ENCODE measurements at regions not wholly inside any gene's neighbourhood (a gene's known extent, or its start where the extent isn't known, plus 50 kb on each side); places are given as distances from the start of the nearest gene placed in this dataset.
A peak's percentile ranks its signal among the peaks of the same experiment; 100 is the strongest.

DNA sequence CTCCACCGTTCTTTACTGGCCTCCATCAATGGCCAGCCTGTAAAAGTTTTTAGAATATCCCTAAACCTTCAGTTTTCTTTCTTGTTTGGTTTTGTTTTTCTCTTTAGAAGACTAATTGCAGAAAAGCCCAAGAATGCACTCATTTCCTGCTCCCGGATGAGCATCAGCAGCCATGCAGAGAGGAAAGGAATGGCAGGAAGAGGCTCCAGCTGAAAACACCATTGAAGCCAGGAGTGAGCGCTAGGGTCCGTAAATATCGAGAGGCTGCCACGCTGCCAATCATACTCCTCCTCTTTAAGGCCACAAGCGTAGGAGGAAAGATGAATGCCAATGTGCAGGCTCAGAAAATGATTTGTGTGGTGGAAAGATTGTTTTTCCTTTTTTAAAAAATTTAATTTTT, 57.4 kb upstream of the UBE2L5 start:
- no peaks in the 10 kb centered on the region for H3K36me3 ChIP-seq (ENCODE audit: insufficient read depth, low read length, poor library complexity, severe bottlenecking)
- H3K27ac ChIP-seq (ENCODE audit: low read depth, low read length, poor library complexity, severe bottlenecking), result peak overlapping the region; percentile 87
- intact Hi-C loops (cut with micrococcal nuclease; ENCODE audit: unreplicated experiment), result loop anchor here (2.0 kb wide), 1 partner anchor 46 kb away; no protein-coding TSS in a partner anchor
- POLR2A ChIA-PET (ENCODE audit: low non-redundant PET), result no interaction called here
- H3K4me1 ChIP-seq (ENCODE audit: insufficient read depth, low read length, poor library complexity, severe bottlenecking), result peaks cover 47% of the 10 kb centered on the region
- BruUV-seq (replicated peaks), result no TSS peak
- CTCF ChIA-PET, result no interaction called here
- DNase-seq (ENCODE audit: low spot score), result peak; percentile 92
- no peaks in the 10 kb centered on the region for H3K27me3 ChIP-seq (replicated peaks; ENCODE audit: insufficient read depth, low read depth, low read length, poor library complexity)
- H3K4me3 ChIP-seq (ENCODE audit: low read depth, low read length, poor library complexity, severe bottlenecking), result no peak overlapping the region
- no peaks in the 10 kb centered on the region for H3K9me3 ChIP-seq (ENCODE audit: low read depth, low read length, poor library complexity, severe bottlenecking)
- TF ChIP-seq EZH2 (IDR thresholded peaks at IDR 0.05; ENCODE audit: borderline replicate concordance, low read depth, low read length, poor library complexity, severe bottlenecking), result no peak

GRCh38 chr13:30366088-30366487, 56.2 kb upstream of the UBE2L5 start:
- H3K9me3 ChIP-seq (ENCODE audit: low read depth, low read length, poor library complexity, severe bottlenecking), result no peaks in the 10 kb centered on the region
- no peak overlapping the region for H3K4me3 ChIP-seq (ENCODE audit: low read depth, low read length, poor library complexity, severe bottlenecking)
- no peak for DNase-seq (ENCODE audit: low spot score)
- no peaks in the 10 kb centered on the region for H3K36me3 ChIP-seq (ENCODE audit: insufficient read depth, low read length, poor library complexity, severe bottlenecking)
- ChIA-PET POLR2A (ENCODE audit: low non-redundant PET) (no interaction called here), CTCF (no interaction called here)
- peak overlapping the region; percentile 87 for H3K27ac ChIP-seq (ENCODE audit: low read depth, low read length, poor library complexity, severe bottlenecking)
- H3K27me3 ChIP-seq (replicated peaks; ENCODE audit: insufficient read depth, low read depth, low read length, poor library complexity), result no peaks in the 10 kb centered on the region
- BruUV-seq (replicated peaks), result no TSS peak
- no peak for TF ChIP-seq EZH2 (IDR thresholded peaks at IDR 0.05; ENCODE audit: borderline replicate concordance, low read depth, low read length, poor library complexity, severe bottlenecking)
- TF ChIP-seq, protein P1, sequence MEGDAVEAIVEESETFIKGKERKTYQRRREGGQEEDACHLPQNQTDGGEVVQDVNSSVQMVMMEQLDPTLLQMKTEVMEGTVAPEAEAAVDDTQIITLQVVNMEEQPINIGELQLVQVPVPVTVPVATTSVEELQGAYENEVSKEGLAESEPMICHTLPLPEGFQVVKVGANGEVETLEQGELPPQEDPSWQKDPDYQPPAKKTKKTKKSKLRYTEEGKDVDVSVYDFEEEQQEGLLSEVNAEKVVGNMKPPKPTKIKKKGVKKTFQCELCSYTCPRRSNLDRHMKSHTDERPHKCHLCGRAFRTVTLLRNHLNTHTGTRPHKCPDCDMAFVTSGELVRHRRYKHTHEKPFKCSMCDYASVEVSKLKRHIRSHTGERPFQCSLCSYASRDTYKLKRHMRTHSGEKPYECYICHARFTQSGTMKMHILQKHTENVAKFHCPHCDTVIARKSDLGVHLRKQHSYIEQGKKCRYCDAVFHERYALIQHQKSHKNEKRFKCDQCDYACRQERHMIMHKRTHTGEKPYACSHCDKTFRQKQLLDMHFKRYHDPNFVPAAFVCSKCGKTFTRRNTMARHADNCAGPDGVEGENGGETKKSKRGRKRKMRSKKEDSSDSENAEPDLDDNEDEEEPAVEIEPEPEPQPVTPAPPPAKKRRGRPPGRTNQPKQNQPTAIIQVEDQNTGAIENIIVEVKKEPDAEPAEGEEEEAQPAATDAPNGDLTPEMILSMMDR (conservative IDR thresholded peaks at IDR 0.05; ENCODE audit: low read depth, low read length), result no peak
- peaks cover 47% of the 10 kb centered on the region for H3K4me1 ChIP-seq (ENCODE audit: insufficient read depth, low read length, poor library complexity, severe bottlenecking)
- intact Hi-C loops (cut with micrococcal nuclease; ENCODE audit: unreplicated experiment), result no loop called here

DNA sequence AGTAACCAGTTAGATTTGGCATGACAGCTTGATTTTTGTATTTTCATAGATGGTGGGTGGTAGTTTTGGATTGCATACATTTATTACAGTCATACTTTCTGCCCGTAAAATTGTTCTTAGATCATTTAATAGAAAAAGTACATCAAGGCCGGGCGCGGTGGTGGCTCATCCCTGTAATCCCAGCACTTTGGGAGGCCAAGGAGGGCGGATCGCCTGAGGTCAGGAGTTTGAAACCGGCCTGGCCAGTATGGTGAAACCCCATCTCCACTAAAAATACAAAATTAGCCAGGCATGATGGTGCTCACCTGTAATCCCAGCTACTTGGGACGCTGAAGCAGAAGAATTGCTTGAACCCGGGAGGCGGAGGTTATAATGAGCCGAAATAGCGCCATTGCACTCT, 55.0 kb upstream of the UBE2L5 start:
- no peaks in the 10 kb centered on the region for H3K27me3 ChIP-seq (replicated peaks; ENCODE audit: insufficient read depth, low read depth, low read length, poor library complexity)
- H3K9me3 ChIP-seq (ENCODE audit: low read depth, low read length, poor library complexity, severe bottlenecking), result no peaks in the 10 kb centered on the region
- H3K4me1 ChIP-seq (ENCODE audit: insufficient read depth, low read length, poor library complexity, severe bottlenecking), result peaks cover 41% of the 10 kb centered on the region
- TF ChIP-seq, protein P1 (conservative IDR thresholded peaks at IDR 0.05; ENCODE audit: low read depth, low read length), result no peak
- TF ChIP-seq EZH2 (IDR thresholded peaks at IDR 0.05; ENCODE audit: borderline replicate concordance, low read depth, low read length, poor library complexity, severe bottlenecking), result no peak
- CTCF ChIA-PET, result no interaction called here
- H3K36me3 ChIP-seq (ENCODE audit: insufficient read depth, low read length, poor library complexity, severe bottlenecking), result no peaks in the 10 kb centered on the region
- POLR2A ChIA-PET (ENCODE audit: low non-redundant PET), result no interaction called here
- intact Hi-C loops (cut with micrococcal nuclease; ENCODE audit: unreplicated experiment), result no loop called here
- BruUV-seq (replicated peaks), result no TSS peak
- no peak for DNase-seq (ENCODE audit: low spot score)
- H3K27ac ChIP-seq (ENCODE audit: low read depth, low read length, poor library complexity, severe bottlenecking), result no peak overlapping the region
- no peak overlapping the region for H3K4me3 ChIP-seq (ENCODE audit: low read depth, low read length, poor library complexity, severe bottlenecking)

- Histone ChIP-seq H3K27me3 (replicated peaks; ENCODE audit: insufficient read depth, low read depth, low read length, poor library complexity) (no peaks in the 10 kb centered on the region), H3K9me3 (ENCODE audit: low read depth, low read length, poor library complexity, severe bottlenecking) (no peaks in the 10 kb centered on the region), H3K4me1 (ENCODE audit: insufficient read depth, low read length, poor library complexity, severe bottlenecking) (peaks cover 18% of the 10 kb centered on the region), H3K27ac (ENCODE audit: low read depth, low read length, poor library complexity, severe bottlenecking) (no peak overlapping the region), H3K36me3 (ENCODE audit: insufficient read depth, low read length, poor library complexity, severe bottlenecking) (no peaks in the 10 kb centered on the region), H3K4me3 (ENCODE audit: low read depth, low read length, poor library complexity, severe bottlenecking) (no peak overlapping the region)
- no peak for DNase-seq (ENCODE audit: low spot score)
- ChIA-PET POLR2A (ENCODE audit: low non-redundant PET) (no interaction called here), CTCF (no interaction called here)
- no peak for TF ChIP-seq EZH2 (IDR thresholded peaks at IDR 0.05; ENCODE audit: borderline replicate concordance, low read depth, low read length, poor library complexity, severe bottlenecking)
- TF ChIP-seq, protein P1 (conservative IDR thresholded peaks at IDR 0.05; ENCODE audit: low read depth, low read length), result no peak
- intact Hi-C loops (cut with micrococcal nuclease; ENCODE audit: unreplicated experiment), result no loop called here
- BruUV-seq (replicated peaks), result no TSS peak
Measured at GRCh38 chr13:30370146-30370545, 52.1 kb upstream of the UBE2L5 start.
